ENCODE measurements at regions not wholly inside any gene's neighbourhood (a gene's known extent, or its start where the extent isn't known, plus 50 kb on each side); places are given as distances from the start of the nearest gene placed in this dataset.

DNA sequence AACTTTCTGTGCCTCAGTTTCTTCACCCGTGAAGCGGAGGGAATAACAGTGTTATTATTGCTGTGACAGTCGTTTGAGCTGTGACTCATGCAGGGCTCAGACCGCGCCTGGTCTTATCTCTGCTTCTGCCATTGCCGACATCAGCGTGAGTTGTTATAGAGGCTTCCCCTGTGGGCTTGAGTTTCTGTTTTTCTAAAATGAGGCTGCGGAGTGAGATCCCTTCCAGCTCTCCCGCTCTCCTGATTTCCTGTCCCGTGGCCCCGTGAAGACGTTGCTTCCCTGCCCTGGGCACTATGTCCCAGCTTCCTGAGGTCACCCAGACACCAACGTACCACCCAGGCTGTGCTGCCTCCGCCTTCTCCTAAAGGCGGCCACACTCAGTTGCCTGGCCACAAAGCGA lies 278.5 kb downstream of the BMP7 start:
- CTCF ChIA-PET (ENCODE audit: unreplicated experiment) = no interaction called here
- TF ChIP-seq, protein P1, sequence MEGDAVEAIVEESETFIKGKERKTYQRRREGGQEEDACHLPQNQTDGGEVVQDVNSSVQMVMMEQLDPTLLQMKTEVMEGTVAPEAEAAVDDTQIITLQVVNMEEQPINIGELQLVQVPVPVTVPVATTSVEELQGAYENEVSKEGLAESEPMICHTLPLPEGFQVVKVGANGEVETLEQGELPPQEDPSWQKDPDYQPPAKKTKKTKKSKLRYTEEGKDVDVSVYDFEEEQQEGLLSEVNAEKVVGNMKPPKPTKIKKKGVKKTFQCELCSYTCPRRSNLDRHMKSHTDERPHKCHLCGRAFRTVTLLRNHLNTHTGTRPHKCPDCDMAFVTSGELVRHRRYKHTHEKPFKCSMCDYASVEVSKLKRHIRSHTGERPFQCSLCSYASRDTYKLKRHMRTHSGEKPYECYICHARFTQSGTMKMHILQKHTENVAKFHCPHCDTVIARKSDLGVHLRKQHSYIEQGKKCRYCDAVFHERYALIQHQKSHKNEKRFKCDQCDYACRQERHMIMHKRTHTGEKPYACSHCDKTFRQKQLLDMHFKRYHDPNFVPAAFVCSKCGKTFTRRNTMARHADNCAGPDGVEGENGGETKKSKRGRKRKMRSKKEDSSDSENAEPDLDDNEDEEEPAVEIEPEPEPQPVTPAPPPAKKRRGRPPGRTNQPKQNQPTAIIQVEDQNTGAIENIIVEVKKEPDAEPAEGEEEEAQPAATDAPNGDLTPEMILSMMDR (conservative IDR thresholded peaks at IDR 0.05; ENCODE audit: low read length) = no peak
- no peak for TF ChIP-seq EZH2phosphoT487 (IDR thresholded peaks at IDR 0.05; ENCODE audit: borderline replicate concordance, low read depth, low read length)
- H3K4me2 ChIP-seq (ENCODE audit: low read length) = no peak overlapping the region
- BruUV-seq (replicated peaks) = no TSS peak
- H3K9me3 ChIP-seq (ENCODE audit: low read length) = peaks cover 4% of the 10 kb centered on the region
- no peaks in the 10 kb centered on the region for H3K9me2 ChIP-seq (ENCODE audit: insufficient read depth, low read length)
- no peaks in the 10 kb centered on the region for H3K36me3 ChIP-seq (ENCODE audit: insufficient read depth, low read length)
- H3K27ac ChIP-seq (ENCODE audit: low read depth, low read length, poor library complexity, severe bottlenecking) = no peak overlapping the region
- no peak for DNase-seq (ENCODE audit: low spot score)
- H2AFZ ChIP-seq (ENCODE audit: low read length) = no peak overlapping the region
- POLR2A ChIA-PET = no interaction called here
- no peak overlapping the region for H3K4me3 ChIP-seq (ENCODE audit: low read depth, low read length, poor library complexity, severe bottlenecking)
- H4K20me1 ChIP-seq (ENCODE audit: insufficient read depth, low read length) = no peaks in the 10 kb centered on the region
- intact Hi-C loops (cut with micrococcal nuclease; ENCODE audit: unreplicated experiment) = no loop called here
- no peaks in the 10 kb centered on the region for H3K79me2 ChIP-seq (ENCODE audit: insufficient read depth, low read depth, low read length)
- H3K4me1 ChIP-seq (ENCODE audit: insufficient read depth, low read length, poor library complexity, severe bottlenecking) = no peaks in the 10 kb centered on the region

DNA sequence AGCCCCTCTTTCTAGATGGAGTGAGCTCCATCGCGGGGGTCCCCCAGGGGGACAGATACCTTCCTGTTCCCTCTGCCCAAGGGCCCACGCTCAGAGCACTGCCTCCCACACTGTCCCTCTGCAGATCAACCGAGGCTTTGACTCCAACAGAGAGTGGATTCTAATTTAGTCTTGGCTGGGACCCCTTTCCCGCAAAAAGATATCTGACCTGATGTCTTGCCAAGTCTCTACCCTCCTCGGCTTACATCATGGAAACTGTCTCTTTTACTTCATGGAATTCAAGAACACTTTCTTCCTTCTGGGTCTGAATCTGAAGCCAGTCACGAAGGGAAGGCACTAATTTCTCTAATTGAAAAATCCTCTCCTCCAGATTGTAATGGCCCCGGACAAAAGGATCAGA lies 278.0 kb downstream of the BMP7 start:
- no peaks in the 10 kb centered on the region for H3K36me3 ChIP-seq (ENCODE audit: insufficient read depth, low read length)
- H3K79me2 ChIP-seq (ENCODE audit: insufficient read depth, low read depth, low read length) = no peaks in the 10 kb centered on the region
- TF ChIP-seq, protein P1 (conservative IDR thresholded peaks at IDR 0.05; ENCODE audit: low read length) = no peak
- no peak for TF ChIP-seq EZH2phosphoT487 (IDR thresholded peaks at IDR 0.05; ENCODE audit: borderline replicate concordance, low read depth, low read length)
- H2AFZ ChIP-seq (ENCODE audit: low read length) = no peak overlapping the region
- no peaks in the 10 kb centered on the region for H3K9me2 ChIP-seq (ENCODE audit: insufficient read depth, low read length)
- no peak for DNase-seq (ENCODE audit: low spot score)
- no peak overlapping the region for H3K4me2 ChIP-seq (ENCODE audit: low read length)
- no peak overlapping the region for H3K27ac ChIP-seq (ENCODE audit: low read depth, low read length, poor library complexity, severe bottlenecking)
- H4K20me1 ChIP-seq (ENCODE audit: insufficient read depth, low read length) = no peaks in the 10 kb centered on the region
- H3K9me3 ChIP-seq (ENCODE audit: low read length) = peaks cover 4% of the 10 kb centered on the region
- POLR2A ChIA-PET = no interaction called here
- no peaks in the 10 kb centered on the region for H3K4me1 ChIP-seq (ENCODE audit: insufficient read depth, low read length, poor library complexity, severe bottlenecking)
- no peak overlapping the region for H3K4me3 ChIP-seq (ENCODE audit: low read depth, low read length, poor library complexity, severe bottlenecking)
- intact Hi-C loops (cut with micrococcal nuclease; ENCODE audit: unreplicated experiment) = no loop called here
- CTCF ChIA-PET (ENCODE audit: unreplicated experiment) = no interaction called here
- BruUV-seq (replicated peaks) = no TSS peak

GRCh38 chr20:56989516-56989915 lies 276.9 kb downstream of the BMP7 start:
- DNase-seq (ENCODE audit: low spot score) = no peak
- Histone ChIP-seq H3K4me3 (ENCODE audit: low read depth, low read length, poor library complexity, severe bottlenecking) (no peak overlapping the region), H3K4me2 (ENCODE audit: low read length) (no peak overlapping the region), H3K9me2 (ENCODE audit: insufficient read depth, low read length) (no peaks in the 10 kb centered on the region), H3K9me3 (ENCODE audit: low read length) (peaks cover 4% of the 10 kb centered on the region), H3K79me2 (ENCODE audit: insufficient read depth, low read depth, low read length) (no peaks in the 10 kb centered on the region), H3K27ac (ENCODE audit: low read depth, low read length, poor library complexity, severe bottlenecking) (no peak overlapping the region), H3K36me3 (ENCODE audit: insufficient read depth, low read length) (no peaks in the 10 kb centered on the region), H2AFZ (ENCODE audit: low read length) (no peak overlapping the region), H4K20me1 (ENCODE audit: insufficient read depth, low read length) (no peaks in the 10 kb centered on the region), H3K4me1 (ENCODE audit: insufficient read depth, low read length, poor library complexity, severe bottlenecking) (no peaks in the 10 kb centered on the region)
- TF ChIP-seq, protein P1 (conservative IDR thresholded peaks at IDR 0.05; ENCODE audit: low read length) = no peak
- TF ChIP-seq EZH2phosphoT487 (IDR thresholded peaks at IDR 0.05; ENCODE audit: borderline replicate concordance, low read depth, low read length) = no peak
- BruUV-seq (replicated peaks) = no TSS peak
- ChIA-PET POLR2A (interaction anchor here (0.6 kb wide), 1 partner anchor 431 kb away, joined by 3 read pairs; no protein-coding TSS in a partner anchor), CTCF (ENCODE audit: unreplicated experiment) (no interaction called here)
- intact Hi-C loops (cut with micrococcal nuclease; ENCODE audit: unreplicated experiment) = no loop called here

Data from OCI-LY7 (cell line).